ENCODE measurements at regions not wholly inside any gene's neighbourhood (a gene's known extent, or its start where the extent isn't known, plus 50 kb on each side); places are given as distances from the start of the nearest gene placed in this dataset.

DNA sequence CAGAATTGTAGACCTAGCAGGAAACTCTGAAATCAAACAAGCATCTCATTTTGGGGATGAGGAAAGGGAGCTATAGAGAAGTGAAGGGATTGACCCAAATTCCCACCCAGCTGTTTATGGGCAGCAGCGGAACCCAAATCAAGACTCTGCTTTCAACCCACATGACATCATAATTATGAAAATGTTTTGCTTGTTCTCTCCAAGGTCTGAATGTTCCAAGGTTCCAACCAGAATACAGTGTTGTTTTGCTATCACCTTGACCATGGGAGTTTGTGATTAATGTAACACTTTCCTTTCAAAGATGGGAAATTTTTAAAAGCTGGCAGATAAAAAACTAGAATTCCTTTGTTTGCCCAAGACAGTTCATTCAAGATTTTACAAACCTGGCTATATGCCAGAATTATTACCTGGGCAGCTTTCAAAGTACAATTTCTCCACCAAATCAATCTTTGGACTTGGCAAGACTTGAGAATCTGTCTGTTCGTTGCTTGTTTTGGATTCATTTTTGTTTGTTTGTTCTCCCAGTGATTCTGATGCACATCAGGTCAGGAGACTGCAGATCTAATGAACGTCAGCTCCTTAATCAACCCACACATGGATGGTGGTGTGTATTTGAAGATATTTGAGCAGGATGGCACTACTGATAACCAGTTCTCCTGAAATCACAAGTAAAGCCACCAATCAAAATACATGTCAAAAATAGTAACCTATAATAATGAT is 322.7 kb downstream of the FOXO1 start:
- no TSS peak for BruUV-seq (replicated peaks)
- in situ Hi-C loops (cut with MboI) = no loop called here
- no peaks in the 10 kb centered on the region for H3K9me3 ChIP-seq (replicated peaks; ENCODE audit: control insufficient read depth, insufficient read depth, low read depth, low read length)
- H3K79me2 ChIP-seq (ENCODE audit: control insufficient read depth, insufficient read depth, low read length) = no peaks in the 10 kb centered on the region
- H3K27ac ChIP-seq (ENCODE audit: extremely low read depth, low read depth, low read length) = no peak overlapping the region
- TF ChIP-seq TBP (optimal IDR thresholded peaks at IDR 0.05; ENCODE audit: low read depth, low read length) (no peak), FOXK1 (CRISPR knock-in tag; IDR thresholded peaks at IDR 0.05; ENCODE audit: borderline replicate concordance) (no peak), SRSF9 (IDR thresholded peaks at IDR 0.05; ENCODE audit: borderline replicate concordance, low read depth, low read length) (no peak), RB1 (IDR thresholded peaks at IDR 0.05; ENCODE audit: low read depth) (no peak), ZSCAN29 (IDR thresholded peaks at IDR 0.05) (no peak), TCF7L2 (IDR thresholded peaks at IDR 0.05; ENCODE audit: low read depth, low read length) (no peak), ZNF239 (CRISPR knock-in tag; IDR thresholded peaks at IDR 0.05) (no peak), ETV6 (IDR thresholded peaks at IDR 0.05; ENCODE audit: borderline replicate concordance in 1 of 2, low read depth in 2 of 2, low read length in 1 of 2) (no peak), ETV6 (CRISPR knock-in tag; IDR thresholded peaks at IDR 0.05; ENCODE audit: borderline replicate concordance) (no peak), MBD2 (IDR thresholded peaks at IDR 0.05; ENCODE audit: borderline replicate concordance, low read depth) (no peak), SRSF1 (IDR thresholded peaks at IDR 0.05; ENCODE audit: low read depth, low read length) (no peak), TEAD1 (CRISPR knock-in tag; IDR thresholded peaks at IDR 0.05) (no peak)
- H3K4me2 ChIP-seq (ENCODE audit: insufficient read depth, low read length) = no peak overlapping the region
- H3K36me3 ChIP-seq (ENCODE audit: control insufficient read depth, insufficient read depth, low read length) = no peaks in the 10 kb centered on the region
- H3K4me1 ChIP-seq (replicated peaks in 1 of 2; ENCODE audit: control insufficient read depth in 2 of 2, insufficient read depth in 2 of 2, low read length in 2 of 2) = no peaks in the 10 kb centered on the region
- H3K9ac ChIP-seq (ENCODE audit: insufficient read depth in 1 of 2, low read depth in 2 of 2, low read length in 2 of 2) = no peak overlapping the region
- intact Hi-C loops (cut with micrococcal nuclease) = no loop called here
- H3K27me3 ChIP-seq (ENCODE audit: control insufficient read depth in 2 of 2, insufficient read depth in 2 of 2, low read length in 2 of 2) = no peaks in the 10 kb centered on the region; a peak in 2 of 5 replicates
- ATAC-seq = no peak
- no peaks in the 10 kb centered on the region for H3K9me1 ChIP-seq (ENCODE audit: control insufficient read depth, insufficient read depth, low read length)
- 3% methylated on average over 3 of the region's 3 CpGs for WGBS (ENCODE audit: insufficient coverage, low coverage, missing lambda C conversion rate)
- CTCF ChIA-PET (ENCODE audit: low intra/inter-chr PET ratio) = no interaction called here
- POLR2A ChIA-PET = no interaction called here
- H2AFZ ChIP-seq (ENCODE audit: low read depth, low read length) = no peak overlapping the region
- DNase-seq (ENCODE audit: extremely low read depth in 1 of 4, low spot score in 3 of 4) = no peak
- FAIRE-seq = no peak
- no peak overlapping the region for H3K4me3 ChIP-seq
- no peaks in the 10 kb centered on the region for H4K20me1 ChIP-seq (replicated peaks; ENCODE audit: control insufficient read depth, insufficient read depth, low read length)
